ENCODE measurements at regions not wholly inside any gene's neighbourhood (a gene's known extent, or its start where the extent isn't known, plus 50 kb on each side); places are given as distances from the start of the nearest gene placed in this dataset.
"Not testable (repeated sequence)": the region's sequence is repeated elsewhere in the genome, so short reads cannot be mapped to it uniquely, and the experiment has no call there.

GRCh38 chr10:44567471-44567870 lies 182.6 kb upstream of the CXCL12 start:
- DNase-seq (ENCODE audit: low spot score), result no peak

- no peak for DNase-seq (ENCODE audit: low spot score)
Observed at GRCh38 chr10:44569193-44570091, 184.5 kb upstream of the CXCL12 start.

GRCh38 chr10:44571701-44572100 lies 186.8 kb upstream of the CXCL12 start:
- no peak for DNase-seq (ENCODE audit: low spot score)

GRCh38 chr10:44572146-44572545 lies 187.2 kb upstream of the CXCL12 start:
- no peak for DNase-seq (ENCODE audit: low spot score)

- no peak for DNase-seq (ENCODE audit: low spot score)
Observed at GRCh38 chr10:44573821-44574220, 188.9 kb upstream of the CXCL12 start.

- no peak for DNase-seq (ENCODE audit: low spot score)
Observed at GRCh38 chr10:44574596-44575480, 189.9 kb upstream of the CXCL12 start.

- no peak for DNase-seq (ENCODE audit: low spot score)
Observed at GRCh38 chr10:44575601-44576380, 190.9 kb upstream of the CXCL12 start.

- DNase-seq (ENCODE audit: low spot score), result no peak
Observed at GRCh38 chr10:44576702-44577191, 191.8 kb upstream of the CXCL12 start.

- DNase-seq (ENCODE audit: low spot score), result no peak
Observed at GRCh38 chr10:44577533-44577932, 192.6 kb upstream of the CXCL12 start.

GRCh38 chr10:44578271-44578670 lies 193.4 kb upstream of the CXCL12 start:
- no peak for DNase-seq (ENCODE audit: low spot score)

- not testable (repeated sequence) for DNase-seq (ENCODE audit: low spot score)
Observed at GRCh38 chr10:44578963-44579362, 194.1 kb upstream of the CXCL12 start.

- DNase-seq (ENCODE audit: low spot score), result no peak
Observed at GRCh38 chr10:44581996-44582395, 197.1 kb upstream of the CXCL12 start.

- no peak for DNase-seq (ENCODE audit: low spot score)
Observed at GRCh38 chr10:44587488-44588318, 202.8 kb upstream of the CXCL12 start.

GRCh38 chr10:44589181-44589943 lies 204.5 kb upstream of the CXCL12 start:
- no peak for DNase-seq (ENCODE audit: low spot score)

GRCh38 chr10:44589944-44590449 lies 205.1 kb upstream of the CXCL12 start:
- no peak for DNase-seq (ENCODE audit: low spot score)

- DNase-seq (ENCODE audit: low spot score), result no peak
Observed at GRCh38 chr10:44591911-44592310, 207.0 kb upstream of the CXCL12 start.

GRCh38 chr10:44593952-44594351 lies 209.1 kb upstream of the CXCL12 start:
- no peak for DNase-seq (ENCODE audit: low spot score)

- no peak for DNase-seq (ENCODE audit: low spot score)
Observed at GRCh38 chr10:44607116-44607515, 222.2 kb upstream of the CXCL12 start.

- DNase-seq (ENCODE audit: low spot score), result no peak
Observed at GRCh38 chr10:44618910-44619309, 234.0 kb upstream of the CXCL12 start.

GRCh38 chr10:44619521-44619920 lies 234.6 kb upstream of the CXCL12 start:
- DNase-seq (ENCODE audit: low spot score), result no peak

Data from germinal center (tissue), 1 donor.